Thoracic aorta (tissue), 2 donors: ENCODE measurements at regions not wholly inside any gene's neighbourhood (a gene's known extent, or its start where the extent isn't known, plus 50 kb on each side); places are given as distances from the start of the nearest gene placed in this dataset.

Experiments
- ATAC-seq: fragments of 150-250 bp; one replicate; pipeline ENCODE4 v1.8.0; 2017; ENCODE audit warnings: low read depth; ENCODE audit not compliant: insufficient number of reproducible peaks, low FRiP score
- DNase-seq: peaks from one replicate; pipeline ENCODE4 v3.0.0-alpha.2; 2020; ENCODE audit warnings: low spot score
- H3K27ac ChIP-seq, 2 donors: fragments of 200-600 bp; sonication (generic); 1 replicate in 1 of 2; 2 replicates in 1 of 2; pipeline ENCODE4 v1.5.1; 2016; ENCODE audit warnings: mild to moderate bottlenecking in 2 of 2, moderate library complexity in 2 of 2
- H3K27me3 ChIP-seq: fragments of 200-600 bp; sonication (generic); replicated peaks from 2 replicates; pipeline ENCODE4 v1.6.0; 2016; ENCODE audit warnings: mild to moderate bottlenecking; ENCODE audit not compliant: insufficient read depth
- H3K36me3 ChIP-seq: fragments of 200-600 bp; sonication (generic); one replicate; pipeline ENCODE4 v1.5.1; 2016
- H3K4me1 ChIP-seq, 2 donors: fragments of 200-600 bp; sonication (generic); 1 replicate in 1 of 2; 2 replicates in 1 of 2; pipeline versions ENCODE4 v1.5.1 to v1.6.0; 2016; ENCODE audit warnings: low read depth in 2 of 2, mild to moderate bottlenecking in 1 of 2; ENCODE audit not compliant: control insufficient read depth in 1 of 2
- H3K4me3 ChIP-seq: fragments of 200-600 bp; sonication (generic); 2 replicates; pipeline ENCODE4 v1.5.1; 2016; ENCODE audit warnings: mild to moderate bottlenecking
- H3K9me3 ChIP-seq: fragments of 200-600 bp; sonication (generic); 2 replicates; pipeline ENCODE4 v1.5.1; 2016
- TF ChIP-seq, protein P1 (sequence below): fragments of 200-600 bp; sonication (generic); IDR thresholded peaks from one replicate; pipeline ENCODE4 v1.5.1; 2019; ENCODE audit warnings: antibody characterized with exemption

DNA sequence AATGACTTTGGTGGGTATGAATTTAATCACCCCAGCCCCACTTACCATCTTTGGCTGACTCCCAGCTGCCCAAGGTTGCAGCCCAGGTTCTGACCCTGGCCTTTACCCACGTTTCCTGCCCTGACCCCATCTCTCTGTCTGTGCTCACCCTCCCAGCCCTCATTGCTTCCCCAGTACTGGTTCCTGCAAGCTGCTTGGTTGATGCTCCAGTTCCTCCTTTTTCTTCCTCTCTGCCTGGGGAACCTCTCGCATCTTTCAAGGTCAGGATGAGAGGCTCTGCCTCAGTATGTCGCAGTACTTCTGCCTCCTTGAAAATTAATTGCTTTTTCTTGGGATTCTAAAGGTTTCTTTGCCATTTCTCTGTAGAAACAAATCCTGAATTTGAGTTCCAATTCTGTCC is 263.8 kb upstream of the ZNF32 start:
- H3K4me1 ChIP-seq, result peaks cover 7 to 27% of the 10 kb centered on the region in 2 donors
- peak overlapping the region in 1 of 2 donors; percentile 69 for H3K27ac ChIP-seq
- ATAC-seq, result no peak
- DNase-seq, result no peak
- no peaks in the 10 kb centered on the region for H3K36me3 ChIP-seq
- TF ChIP-seq, protein P1, sequence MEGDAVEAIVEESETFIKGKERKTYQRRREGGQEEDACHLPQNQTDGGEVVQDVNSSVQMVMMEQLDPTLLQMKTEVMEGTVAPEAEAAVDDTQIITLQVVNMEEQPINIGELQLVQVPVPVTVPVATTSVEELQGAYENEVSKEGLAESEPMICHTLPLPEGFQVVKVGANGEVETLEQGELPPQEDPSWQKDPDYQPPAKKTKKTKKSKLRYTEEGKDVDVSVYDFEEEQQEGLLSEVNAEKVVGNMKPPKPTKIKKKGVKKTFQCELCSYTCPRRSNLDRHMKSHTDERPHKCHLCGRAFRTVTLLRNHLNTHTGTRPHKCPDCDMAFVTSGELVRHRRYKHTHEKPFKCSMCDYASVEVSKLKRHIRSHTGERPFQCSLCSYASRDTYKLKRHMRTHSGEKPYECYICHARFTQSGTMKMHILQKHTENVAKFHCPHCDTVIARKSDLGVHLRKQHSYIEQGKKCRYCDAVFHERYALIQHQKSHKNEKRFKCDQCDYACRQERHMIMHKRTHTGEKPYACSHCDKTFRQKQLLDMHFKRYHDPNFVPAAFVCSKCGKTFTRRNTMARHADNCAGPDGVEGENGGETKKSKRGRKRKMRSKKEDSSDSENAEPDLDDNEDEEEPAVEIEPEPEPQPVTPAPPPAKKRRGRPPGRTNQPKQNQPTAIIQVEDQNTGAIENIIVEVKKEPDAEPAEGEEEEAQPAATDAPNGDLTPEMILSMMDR, result no peak
- H3K27me3 ChIP-seq, result no peaks in the 10 kb centered on the region
- no peaks in the 10 kb centered on the region for H3K9me3 ChIP-seq
- H3K4me3 ChIP-seq, result no peak overlapping the region

DNA sequence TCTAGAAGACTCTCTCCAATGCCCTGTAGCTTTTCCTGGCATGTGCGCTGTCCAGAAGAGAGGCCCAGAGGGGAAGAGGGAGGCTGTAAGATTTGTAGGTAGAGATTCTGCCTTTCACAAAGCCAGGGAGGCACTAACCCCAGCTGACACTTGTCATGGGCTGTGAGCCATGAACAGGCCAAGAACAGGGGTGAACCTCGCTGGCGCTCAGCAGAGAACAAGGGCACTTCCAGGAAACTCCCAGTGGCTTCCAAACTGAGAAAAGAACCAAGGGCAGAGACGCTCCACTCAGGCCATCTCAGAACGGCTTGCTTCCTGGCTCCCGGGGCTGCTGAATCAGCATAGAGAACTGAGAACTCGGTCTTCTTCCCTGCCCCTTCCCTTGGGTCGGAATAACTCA is 257.8 kb upstream of the ZNF32 start:
- Histone ChIP-seq H3K36me3 (no peaks in the 10 kb centered on the region), H3K27me3 (no peaks in the 10 kb centered on the region), H3K9me3 (no peaks in the 10 kb centered on the region), H3K4me3 (no peak overlapping the region), H3K4me1 (peaks cover 22 to 44% of the 10 kb centered on the region in 2 donors), H3K27ac (peak overlapping the region; percentile 49 to 69)
- ATAC-seq, result no peak
- TF ChIP-seq, protein P1, result no peak
- DNase-seq, result no peak

GRCh38 chr10:43905512-43906236 is 257.0 kb upstream of the ZNF32 start:
- no peak for ATAC-seq
- Histone ChIP-seq H3K27me3 (no peaks in the 10 kb centered on the region), H3K4me3 (no peak overlapping the region), H3K4me1 (peaks cover 19 to 36% of the 10 kb centered on the region in 2 donors), H3K36me3 (no peaks in the 10 kb centered on the region), H3K27ac (peak overlapping the region; percentile 49 to 69), H3K9me3 (no peaks in the 10 kb centered on the region)
- no peak for DNase-seq
- TF ChIP-seq, protein P1, result no peak

GRCh38 chr10:43904844-43905243 is 256.2 kb upstream of the ZNF32 start:
- Histone ChIP-seq H3K27me3 (no peaks in the 10 kb centered on the region), H3K9me3 (no peaks in the 10 kb centered on the region), H3K36me3 (no peaks in the 10 kb centered on the region), H3K4me3 (no peak overlapping the region), H3K4me1 (peaks cover 15 to 29% of the 10 kb centered on the region in 2 donors), H3K27ac (peak overlapping the region; percentile 46 to 49)
- TF ChIP-seq, protein P1, result no peak
- ATAC-seq (no peak), DNase-seq (no peak)

GRCh38 chr10:43904301-43904700 is 255.6 kb upstream of the ZNF32 start:
- Histone ChIP-seq H3K27me3 (no peaks in the 10 kb centered on the region), H3K4me1 (peaks cover 15 to 24% of the 10 kb centered on the region in 2 donors), H3K36me3 (no peaks in the 10 kb centered on the region), H3K9me3 (no peaks in the 10 kb centered on the region), H3K27ac (peak overlapping the region in 1 of 2 donors; percentile 46), H3K4me3 (no peak overlapping the region)
- TF ChIP-seq, protein P1, result no peak
- ATAC-seq (no peak), DNase-seq (no peak)
